GM21619 (cell line): ENCODE measurements at regions not wholly inside any gene's neighbourhood (a gene's known extent, or its start where the extent isn't known, plus 50 kb on each side); places are given as distances from the start of the nearest gene placed in this dataset.
"Not testable (repeated sequence)": the region's sequence is repeated elsewhere in the genome, so short reads cannot be mapped to it uniquely, and the experiment has no call there.

Experiments used
- ATAC-seq: cut with Tn5 transposase; IDR thresholded peaks from one replicate; pipeline ENCODE4 v1.9.1; 2021; ENCODE audit not compliant: unreplicated experiment

- ATAC-seq = no peak
These were observed 98.6 kb upstream of the SVIL start for GRCh38 chr10:29733323-29733722.

- ATAC-seq = no peak
These were observed 98.1 kb upstream of the SVIL start for GRCh38 chr10:29732918-29733317.

- no peak for ATAC-seq
These were observed 97.0 kb upstream of the SVIL start for GRCh38 chr10:29731760-29732159.

GRCh38 chr10:29730969-29731368 lies 96.2 kb upstream of the SVIL start:
- no peak for ATAC-seq

GRCh38 chr10:29730458-29730857 lies 95.7 kb upstream of the SVIL start:
- no peak for ATAC-seq

- no peak for ATAC-seq
These were observed 93.8 kb upstream of the SVIL start for GRCh38 chr10:29728541-29729049.

- not testable (repeated sequence) for ATAC-seq
These were observed 91.2 kb upstream of the SVIL start for GRCh38 chr10:29725927-29726326.

GRCh38 chr10:29725133-29725720 lies 90.5 kb upstream of the SVIL start:
- ATAC-seq = no peak

GRCh38 chr10:29723726-29724125 lies 89.0 kb upstream of the SVIL start:
- no peak for ATAC-seq

GRCh38 chr10:29722777-29723176 lies 88.0 kb upstream of the SVIL start:
- ATAC-seq = no peak

- ATAC-seq = no peak
These were observed 85.4 kb upstream of the SVIL start for GRCh38 chr10:29720149-29720548.

GRCh38 chr10:29719281-29719675 lies 84.5 kb upstream of the SVIL start:
- no peak for ATAC-seq

GRCh38 chr10:29715296-29715695 lies 80.5 kb upstream of the SVIL start:
- no peak for ATAC-seq

GRCh38 chr10:29714096-29714874 lies 79.5 kb upstream of the SVIL start:
- ATAC-seq = no peak

GRCh38 chr10:29713450-29713849 lies 78.7 kb upstream of the SVIL start:
- ATAC-seq = no peak

GRCh38 chr10:29712108-29712507 lies 77.3 kb upstream of the SVIL start:
- ATAC-seq = no peak

GRCh38 chr10:29710128-29710527 lies 75.4 kb upstream of the SVIL start:
- ATAC-seq = no peak

- no peak for ATAC-seq
These were observed 74.8 kb upstream of the SVIL start for GRCh38 chr10:29709484-29710002.

- no peak for ATAC-seq
These were observed 68.5 kb upstream of the SVIL start for GRCh38 chr10:29703271-29703670.

GRCh38 chr10:29702273-29703164 lies 67.7 kb upstream of the SVIL start:
- ATAC-seq = no peak

GRCh38 chr10:29701306-29701705 lies 66.5 kb upstream of the SVIL start:
- ATAC-seq = no peak
